ENCODE measurements at regions not wholly inside any gene's neighbourhood (a gene's known extent, or its start where the extent isn't known, plus 50 kb on each side); places are given as distances from the start of the nearest gene placed in this dataset.

- no peak for DNase-seq (ENCODE audit: low read depth in 2 of 2)
These were observed 181.6 kb upstream of the HDAC9 start for GRCh38 chr7:18313965-18314364.

DNA sequence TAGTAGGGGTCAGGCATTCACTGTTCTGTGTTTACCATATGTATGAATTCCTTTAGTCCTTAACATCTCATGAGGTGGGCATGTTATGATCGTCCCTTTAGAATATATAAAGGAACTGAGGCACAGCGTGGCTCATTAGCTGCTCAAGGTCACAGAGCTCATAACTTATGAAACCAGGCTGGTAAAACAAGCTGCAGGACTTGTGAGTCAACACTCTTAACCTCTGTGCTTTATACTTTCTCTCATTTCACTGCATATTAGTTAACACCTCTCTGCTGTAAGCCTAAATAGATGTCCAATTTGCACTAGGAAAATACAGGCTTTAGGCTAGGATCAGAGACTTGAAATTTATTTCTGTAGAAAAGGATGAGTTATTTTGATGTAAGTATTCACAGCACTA lies 180.3 kb upstream of the HDAC9 start:
- DNase-seq (ENCODE audit: low read depth in 2 of 2) = no peak

- no peak for DNase-seq (ENCODE audit: low read depth in 2 of 2)
These were observed 177.6 kb upstream of the HDAC9 start for GRCh38 chr7:18317941-18318340.

GRCh38 chr7:18320422-18320821 lies 175.1 kb upstream of the HDAC9 start:
- no peak for DNase-seq (ENCODE audit: low read depth in 2 of 2)

GRCh38 chr7:18320971-18321567 lies 174.5 kb upstream of the HDAC9 start:
- DNase-seq (ENCODE audit: low read depth in 2 of 2) = peak in 1 of 2 experiments; percentile 16

- no peak for DNase-seq (ENCODE audit: low read depth in 2 of 2)
These were observed 165.0 kb upstream of the HDAC9 start for GRCh38 chr7:18330548-18330947.

- no peak for DNase-seq (ENCODE audit: low read depth in 2 of 2)
These were observed 158.9 kb upstream of the HDAC9 start for GRCh38 chr7:18336626-18337025.

GRCh38 chr7:18337048-18337809 lies 158.3 kb upstream of the HDAC9 start:
- DNase-seq (ENCODE audit: low read depth in 2 of 2) = no peak

GRCh38 chr7:18338910-18339523 lies 156.5 kb upstream of the HDAC9 start:
- no peak for DNase-seq (ENCODE audit: low read depth in 2 of 2)

GRCh38 chr7:18341756-18342155 lies 153.8 kb upstream of the HDAC9 start:
- DNase-seq (ENCODE audit: low read depth in 2 of 2) = no peak

DNA sequence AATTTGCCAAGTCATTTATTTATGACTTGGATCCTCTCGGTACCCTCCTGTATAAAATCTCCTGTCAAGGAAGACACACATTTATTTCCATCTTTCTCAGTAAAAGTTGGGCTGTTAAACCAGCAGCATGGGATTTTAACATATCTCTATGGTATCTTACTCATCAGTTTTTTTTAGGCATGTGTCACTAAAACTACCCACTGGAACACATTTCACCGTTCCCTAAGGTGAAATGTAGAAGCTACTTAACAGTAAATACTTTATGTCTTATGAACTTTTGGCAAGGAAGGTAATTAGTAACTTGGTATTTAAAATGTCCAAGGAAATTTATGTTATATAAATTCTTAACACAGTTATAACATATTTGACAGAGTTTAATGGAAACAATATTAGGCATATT lies 152.5 kb upstream of the HDAC9 start:
- no peak for DNase-seq (ENCODE audit: low read depth in 2 of 2)

GRCh38 chr7:18344536-18344935 lies 151.0 kb upstream of the HDAC9 start:
- DNase-seq (ENCODE audit: low read depth in 2 of 2) = no peak

DNA sequence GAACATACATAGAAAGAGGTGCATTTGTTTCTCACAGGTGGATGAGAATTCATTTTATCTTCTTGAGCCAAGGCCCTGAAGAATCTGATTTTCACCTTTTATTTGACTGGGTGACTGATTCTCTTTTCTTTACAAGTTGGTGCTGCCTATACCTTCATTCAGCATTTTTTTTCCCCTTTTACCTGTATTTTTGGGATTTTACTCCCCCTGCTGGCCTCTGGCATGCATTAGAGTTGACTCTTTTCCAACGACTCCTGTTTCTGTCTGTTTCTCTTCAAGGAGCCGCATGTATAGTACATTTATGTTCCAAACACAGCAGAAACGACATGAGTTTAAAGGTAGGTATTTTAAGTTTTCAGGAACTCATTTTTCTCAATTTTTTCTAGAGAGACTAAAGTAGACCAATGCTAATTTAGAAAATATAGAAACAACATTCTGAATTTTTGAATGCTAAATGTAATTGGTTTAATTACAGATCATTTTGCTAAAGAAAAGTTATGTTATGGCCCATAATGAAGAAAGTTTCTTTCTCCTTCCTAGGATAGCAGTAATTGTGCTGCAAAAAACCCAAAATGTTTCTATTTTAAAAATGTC lies 149.8 kb upstream of the HDAC9 start:
- no peak for DNase-seq (ENCODE audit: low read depth in 2 of 2)

DNA sequence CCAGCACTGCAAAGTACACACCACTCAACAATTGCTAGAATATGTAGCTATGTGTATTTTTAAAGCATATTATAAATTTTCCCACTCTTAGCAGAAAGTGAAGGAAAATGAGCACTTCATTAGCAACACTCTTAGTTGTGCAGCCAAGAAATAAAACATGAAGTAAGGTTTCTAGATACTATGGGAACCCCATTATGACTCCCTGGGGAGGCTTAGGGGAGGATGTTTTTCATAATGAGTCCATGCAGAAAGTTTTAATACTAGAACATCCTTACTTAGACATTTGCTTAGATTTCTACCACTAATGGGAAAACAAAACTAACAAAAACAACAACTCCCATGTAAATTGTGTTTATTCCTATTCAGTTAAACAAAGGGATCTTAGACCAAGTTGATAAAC lies 148.4 kb upstream of the HDAC9 start:
- DNase-seq (ENCODE audit: low read depth in 2 of 2) = no peak

GRCh38 chr7:18350678-18351077 lies 144.9 kb upstream of the HDAC9 start:
- no peak for DNase-seq (ENCODE audit: low read depth in 2 of 2)

- peak in 1 of 2 experiments; percentile 50 for DNase-seq (ENCODE audit: low read depth in 2 of 2)
These were observed 143.0 kb upstream of the HDAC9 start for GRCh38 chr7:18352339-18353255.

GRCh38 chr7:18353339-18353738 lies 142.2 kb upstream of the HDAC9 start:
- DNase-seq (ENCODE audit: low read depth in 2 of 2) = no peak

DNA sequence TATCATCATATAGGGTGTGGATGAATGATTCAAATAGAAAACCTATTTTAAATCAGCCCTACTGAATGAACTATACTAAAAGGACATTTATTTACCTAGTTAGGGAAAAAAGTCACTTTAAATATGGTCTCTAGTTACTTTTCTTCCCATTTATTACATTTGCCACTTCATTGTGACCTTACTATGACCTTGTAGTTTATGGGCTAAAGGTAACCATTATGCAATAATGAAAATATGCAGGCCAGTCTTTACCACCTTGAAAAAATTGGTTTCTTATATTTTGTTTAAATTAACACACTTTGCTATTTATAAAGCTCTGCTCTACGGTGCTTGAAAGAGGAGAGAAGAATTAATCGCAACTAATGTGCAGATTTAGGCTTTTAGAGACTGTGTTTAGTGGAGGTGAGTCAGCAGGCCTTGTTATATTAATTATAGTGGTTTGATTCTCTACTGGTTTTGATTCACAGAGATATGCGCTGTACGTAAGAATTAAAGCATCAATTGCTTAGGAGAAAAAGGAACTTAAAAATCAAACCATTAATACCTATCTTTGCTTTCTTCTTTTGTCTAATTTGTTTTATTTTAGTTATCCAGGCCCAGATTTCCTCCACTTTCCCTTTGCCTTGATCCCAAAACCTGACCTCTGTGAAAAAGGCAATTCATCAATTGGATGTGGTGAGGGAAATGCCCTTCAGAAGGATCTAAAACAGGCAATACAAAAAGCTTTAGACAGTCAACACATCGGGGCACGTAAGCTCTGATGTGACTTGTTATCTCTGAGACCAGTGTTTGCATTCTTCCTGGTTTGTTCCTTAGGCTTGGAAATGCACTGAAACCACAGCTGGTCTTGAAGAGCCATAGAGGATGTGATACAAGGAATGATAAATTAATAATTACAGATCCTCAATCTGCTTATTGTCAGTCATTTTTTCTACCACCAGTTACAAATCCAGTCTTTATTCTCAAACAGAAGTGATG lies 141.2 kb upstream of the HDAC9 start:
- DNase-seq (ENCODE audit: low read depth in 2 of 2) = no peak

DNA sequence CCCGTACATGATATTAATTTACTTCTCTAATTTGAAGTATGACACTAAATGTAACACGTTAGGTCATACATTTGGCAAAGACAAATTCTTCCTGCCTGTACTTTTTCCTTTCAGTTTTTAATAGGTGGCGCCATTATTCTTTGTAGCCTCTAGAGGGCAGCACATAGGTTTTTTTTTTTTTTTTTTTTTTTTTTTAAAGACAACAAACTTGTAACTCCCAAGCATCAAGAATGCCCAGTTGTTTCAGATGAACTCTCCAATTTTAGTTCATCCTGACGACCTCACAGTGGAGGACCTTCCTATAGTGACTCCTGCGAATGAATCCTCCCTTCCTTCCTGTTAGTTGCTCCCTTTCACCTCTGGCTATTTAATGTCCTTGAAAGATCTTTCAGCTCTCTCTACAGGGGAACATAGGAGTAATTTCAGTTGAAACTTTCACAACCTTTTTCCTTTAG lies 139.3 kb upstream of the HDAC9 start:
- DNase-seq (ENCODE audit: low read depth in 2 of 2) = no peak

DNA sequence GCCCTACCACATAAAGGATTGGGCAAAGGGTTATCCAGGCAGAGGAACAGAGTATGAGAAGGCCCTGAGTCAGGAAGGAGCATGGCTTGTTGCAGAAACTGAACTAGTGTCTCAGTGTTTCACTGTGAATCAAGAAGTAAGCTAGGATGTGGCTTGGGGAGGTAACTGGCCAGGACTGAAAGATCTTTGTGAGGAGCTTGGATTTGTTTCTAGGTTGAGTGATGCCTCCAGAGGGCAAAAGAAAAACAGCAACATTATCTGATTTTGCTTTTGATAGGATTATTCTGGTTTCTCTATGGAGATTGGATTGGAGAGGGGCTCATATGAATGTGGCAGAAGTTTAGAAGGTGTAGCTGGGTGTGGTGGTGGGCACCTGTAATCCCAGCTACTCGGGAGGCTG lies 137.9 kb upstream of the HDAC9 start:
- DNase-seq (ENCODE audit: low read depth in 2 of 2) = no peak

Data from fibroblast of skin of left biceps (primary cell).